CD8-positive, alpha-beta memory T cell (primary cell): ENCODE measurements at regions not wholly inside any gene's neighbourhood (a gene's known extent, or its start where the extent isn't known, plus 50 kb on each side); places are given as distances from the start of the nearest gene placed in this dataset.
"Not testable (repeated sequence)": the region's sequence is repeated elsewhere in the genome, so short reads cannot be mapped to it uniquely, and the experiment has no call there.

Experiments used
- CTCF ChIA-PET: fragments of 350-600 bp; sonication (Branson Sonifier 250); formaldehyde crosslinking; loops from one replicate; lab custom pipeline; 2021; ENCODE audit warnings: antibody characterized with exemption; lab: Charles Lee
- POLR2A ChIA-PET: fragments of 350-600 bp; sonication (Branson Sonifier 250); formaldehyde crosslinking; loops from one replicate; lab custom pipeline; 2021; ENCODE audit warnings: antibody characterized with exemption; lab: Charles Lee
- DNase-seq, 5 donors: peaks; one replicate each; pipeline versions ENCODE4 v3.0.0 to v3.0.0-alpha.2; 2020 to 2022; ENCODE audit warnings: mixed read lengths in 1 of 5
- H3K27ac ChIP-seq: one replicate; pipeline ENCODE4 v1.7.0; 2013; ENCODE audit warnings: low read depth, mild to moderate bottlenecking, low read length, moderate library complexity
- H3K27me3 ChIP-seq: 2 replicates; pipeline ENCODE4 v1.7.0; 2013; ENCODE audit warnings: low read length, mild to moderate bottlenecking; ENCODE audit not compliant: insufficient read depth, poor library complexity, severe bottlenecking
- H3K36me3 ChIP-seq: 2 replicates; pipeline ENCODE4 v1.7.0; 2013; ENCODE audit warnings: mild to moderate bottlenecking, low read length, moderate library complexity; ENCODE audit not compliant: insufficient read depth
- H3K4me1 ChIP-seq: 2 replicates; pipeline ENCODE4 v1.7.0; 2013; ENCODE audit warnings: mild to moderate bottlenecking, low read length, moderate library complexity; ENCODE audit not compliant: insufficient read depth
- H3K4me3 ChIP-seq: 2 replicates; pipeline ENCODE4 v1.7.0; 2013; ENCODE audit warnings: mild to moderate bottlenecking, low read length
- H3K9me3 ChIP-seq: 2 replicates; pipeline ENCODE4 v1.7.0; 2013; ENCODE audit warnings: mild to moderate bottlenecking, low read length
- H3K27ac Mint-ChIP-seq, 8 donors: one replicate each; pipeline ENCODE4 v1.8.0; 2020 to 2021; ENCODE audit warnings: mixed read lengths in 8 of 8, mild to moderate bottlenecking in 6 of 8, inconsistent platforms in 3 of 8, moderate library complexity in 3 of 8
- H3K27me3 Mint-ChIP-seq, 2 donors: one replicate each; pipeline ENCODE4 v1.8.0; 2020 to 2021; ENCODE audit warnings: mixed read lengths in 2 of 2, mild to moderate bottlenecking in 1 of 2, moderate library complexity in 1 of 2
- H3K36me3 Mint-ChIP-seq, 3 donors: one replicate each; pipeline ENCODE4 v1.8.0; 2020 to 2021; ENCODE audit warnings: mixed read lengths in 3 of 3, inconsistent platforms in 1 of 3, mild to moderate bottlenecking in 1 of 3
- H3K4me1 Mint-ChIP-seq, 3 donors: one replicate each; pipeline ENCODE4 v1.8.0; 2020 to 2021; ENCODE audit warnings: mixed read lengths in 3 of 3, inconsistent platforms in 1 of 3, mild to moderate bottlenecking in 1 of 3
- H3K4me3 Mint-ChIP-seq, 7 donors: one replicate each; pipeline ENCODE4 v1.8.0; 2020 to 2021; ENCODE audit warnings: mixed read lengths in 7 of 7, mild to moderate bottlenecking in 6 of 7, moderate library complexity in 4 of 7, inconsistent platforms in 2 of 7
- H3K9me3 Mint-ChIP-seq, 5 donors: one replicate each; pipeline ENCODE4 v1.8.0; 2020 to 2022; ENCODE audit warnings: mixed read lengths in 5 of 5, mild to moderate bottlenecking in 3 of 5, moderate library complexity in 2 of 5, inconsistent platforms in 1 of 5

DNA sequence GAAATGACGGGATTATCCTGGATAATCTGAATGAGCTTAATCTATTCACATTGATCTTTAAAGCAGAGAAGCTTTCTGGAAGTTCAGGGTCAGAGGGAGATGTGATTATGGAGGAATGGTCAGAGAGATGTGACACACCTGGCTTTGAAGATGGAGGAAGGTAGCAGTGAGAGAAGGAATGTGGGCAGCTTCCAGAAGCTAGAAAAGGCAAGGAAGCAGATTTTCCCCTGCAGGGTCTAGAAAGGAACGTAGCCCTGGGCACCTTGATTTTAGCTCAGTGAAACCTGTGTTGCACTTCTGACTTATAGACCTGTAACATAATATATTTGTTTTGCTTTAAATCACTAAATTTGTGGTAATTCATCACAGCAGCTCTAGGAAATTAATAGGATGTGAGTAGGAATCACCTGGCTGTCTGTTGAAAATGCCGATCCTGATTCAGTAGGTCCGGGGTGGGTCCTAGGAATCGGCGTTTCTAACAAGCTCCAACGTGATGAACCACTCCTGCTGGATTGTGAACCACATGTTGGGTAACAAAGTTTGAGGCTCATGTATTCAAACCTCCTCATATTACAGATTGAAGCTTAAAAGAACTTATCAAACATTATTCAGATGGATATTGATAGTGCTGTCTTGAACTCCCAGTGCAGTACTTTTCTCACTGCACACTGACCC is 157.0 kb downstream of the GJA1 start:
- Histone ChIP-seq H3K4me3 (no peak overlapping the region), H3K9me3 (no peaks in the 10 kb centered on the region), H3K27ac (no peak overlapping the region), H3K36me3 (no peaks in the 10 kb centered on the region), H3K4me1 (no peaks in the 10 kb centered on the region), H3K27me3 (no peaks in the 10 kb centered on the region)
- H3K4me3 Mint-ChIP-seq = no peak overlapping the region
- CTCF ChIA-PET = no interaction called here
- H3K27ac Mint-ChIP-seq = no peak overlapping the region
- no peaks in the 10 kb centered on the region for H3K4me1 Mint-ChIP-seq
- POLR2A ChIA-PET = no interaction called here
- no peaks in the 10 kb centered on the region for H3K27me3 Mint-ChIP-seq
- DNase-seq = no peak
- no peaks in the 10 kb centered on the region for H3K36me3 Mint-ChIP-seq
- H3K9me3 Mint-ChIP-seq = peaks cover 0 to 2% (median 0%) of the 10 kb centered on the region in 5 donors

DNA sequence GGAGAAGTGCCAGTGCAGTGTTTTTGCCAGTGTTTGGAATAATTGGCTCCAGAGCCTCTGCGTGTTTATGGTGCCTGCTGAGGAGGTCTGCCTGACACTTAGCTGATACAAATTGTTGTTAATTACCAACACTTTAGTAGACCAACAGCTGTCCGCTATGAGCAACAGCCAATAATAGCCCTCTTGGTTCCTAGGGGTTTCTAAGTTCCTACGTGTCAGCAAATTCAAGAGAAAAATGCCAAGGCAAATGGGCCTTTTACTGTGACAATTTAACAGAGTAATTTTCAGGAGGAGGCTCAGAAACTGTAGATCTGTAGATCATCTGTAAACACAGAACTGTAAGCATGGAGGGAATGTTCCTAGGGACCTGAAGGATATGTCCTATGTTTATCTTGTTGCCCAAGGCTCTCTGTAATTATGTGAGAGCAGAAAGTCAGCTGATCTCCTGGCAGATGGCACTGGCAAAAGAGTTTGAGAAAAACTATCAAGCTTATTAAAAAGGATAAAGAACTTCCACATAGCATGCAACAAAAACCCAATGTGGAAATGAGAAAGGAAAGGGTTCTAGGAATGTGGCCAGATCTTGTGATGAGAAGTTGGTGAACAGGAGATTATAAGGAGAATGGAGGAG is 157.7 kb downstream of the GJA1 start:
- peaks cover 0 to 2% (median 0%) of the 10 kb centered on the region in 5 donors for H3K9me3 Mint-ChIP-seq
- H3K27me3 Mint-ChIP-seq = no peaks in the 10 kb centered on the region
- POLR2A ChIA-PET = no interaction called here
- no peaks in the 10 kb centered on the region for H3K27me3 ChIP-seq
- no peaks in the 10 kb centered on the region for H3K4me1 ChIP-seq
- no peaks in the 10 kb centered on the region for H3K4me1 Mint-ChIP-seq
- no peak overlapping the region for H3K4me3 ChIP-seq
- no peak overlapping the region for H3K27ac Mint-ChIP-seq
- no peaks in the 10 kb centered on the region for H3K36me3 ChIP-seq
- H3K4me3 Mint-ChIP-seq = no peak overlapping the region
- no peak overlapping the region for H3K27ac ChIP-seq
- CTCF ChIA-PET = no interaction called here
- no peaks in the 10 kb centered on the region for H3K9me3 ChIP-seq
- DNase-seq = no peak
- H3K36me3 Mint-ChIP-seq = no peaks in the 10 kb centered on the region

DNA sequence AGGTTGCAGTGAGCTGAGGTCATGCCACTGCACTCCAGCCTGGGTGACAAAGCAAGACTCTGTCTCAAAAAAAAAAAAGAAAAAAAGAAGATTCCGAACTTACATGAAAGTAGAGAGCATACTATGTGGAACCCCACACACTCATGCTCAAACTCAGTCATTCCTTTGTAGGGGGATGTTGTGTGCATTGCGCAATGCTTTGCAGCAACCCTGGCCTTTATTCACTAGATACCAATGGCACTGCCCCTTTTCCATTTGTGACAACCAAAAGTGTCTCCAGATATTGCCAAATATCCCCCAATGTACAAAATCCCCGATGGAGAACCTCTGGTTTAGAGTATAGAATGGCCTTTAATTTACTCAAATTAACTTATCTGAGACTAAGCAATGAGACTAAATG is 158.6 kb downstream of the GJA1 start:
- POLR2A ChIA-PET = no interaction called here
- no peak overlapping the region for H3K4me3 ChIP-seq
- Mint-ChIP-seq H3K4me3 (no peak overlapping the region), H3K4me1 (no peaks in the 10 kb centered on the region), H3K27ac (no peak overlapping the region), H3K36me3 (no peaks in the 10 kb centered on the region), H3K9me3 (peaks cover 0 to 2% (median 0%) of the 10 kb centered on the region in 5 donors), H3K27me3 (no peaks in the 10 kb centered on the region)
- H3K36me3 ChIP-seq = no peaks in the 10 kb centered on the region
- no peak overlapping the region for H3K27ac ChIP-seq
- no peak for DNase-seq
- H3K9me3 ChIP-seq = no peaks in the 10 kb centered on the region
- no peaks in the 10 kb centered on the region for H3K4me1 ChIP-seq
- H3K27me3 ChIP-seq = no peaks in the 10 kb centered on the region
- CTCF ChIA-PET = no interaction called here

GRCh38 chr6:121595646-121596045 is 160.2 kb downstream of the GJA1 start:
- H3K4me3 Mint-ChIP-seq = no peak overlapping the region
- ChIA-PET POLR2A (no interaction called here), CTCF (no interaction called here)
- Histone ChIP-seq H3K27me3 (no peaks in the 10 kb centered on the region), H3K27ac (no peak overlapping the region), H3K9me3 (no peaks in the 10 kb centered on the region), H3K4me3 (no peak overlapping the region), H3K4me1 (no peaks in the 10 kb centered on the region), H3K36me3 (no peaks in the 10 kb centered on the region)
- H3K4me1 Mint-ChIP-seq = no peaks in the 10 kb centered on the region
- DNase-seq = no peak
- no peaks in the 10 kb centered on the region for H3K9me3 Mint-ChIP-seq
- H3K36me3 Mint-ChIP-seq = no peaks in the 10 kb centered on the region
- no peaks in the 10 kb centered on the region for H3K27me3 Mint-ChIP-seq
- no peak overlapping the region for H3K27ac Mint-ChIP-seq

GRCh38 chr6:121596441-121596840 is 161.0 kb downstream of the GJA1 start:
- ChIA-PET CTCF (no interaction called here), POLR2A (no interaction called here)
- Mint-ChIP-seq H3K36me3 (no peaks in the 10 kb centered on the region), H3K4me3 (no peak overlapping the region), H3K27ac (no peak overlapping the region), H3K27me3 (no peaks in the 10 kb centered on the region), H3K9me3 (no peaks in the 10 kb centered on the region), H3K4me1 (no peaks in the 10 kb centered on the region)
- H3K4me3 ChIP-seq = no peak overlapping the region
- DNase-seq = no peak
- no peaks in the 10 kb centered on the region for H3K9me3 ChIP-seq
- no peaks in the 10 kb centered on the region for H3K36me3 ChIP-seq
- no peaks in the 10 kb centered on the region for H3K27me3 ChIP-seq
- H3K27ac ChIP-seq = no peak overlapping the region
- no peaks in the 10 kb centered on the region for H3K4me1 ChIP-seq

GRCh38 chr6:121597654-121598053 is 162.2 kb downstream of the GJA1 start:
- H3K4me3 ChIP-seq = no peak overlapping the region
- H3K4me1 Mint-ChIP-seq = no peaks in the 10 kb centered on the region
- CTCF ChIA-PET = no interaction called here
- no peak overlapping the region for H3K4me3 Mint-ChIP-seq
- H3K9me3 ChIP-seq = no peaks in the 10 kb centered on the region
- no peak overlapping the region for H3K27ac Mint-ChIP-seq
- no peaks in the 10 kb centered on the region for H3K36me3 Mint-ChIP-seq
- no peak overlapping the region for H3K27ac ChIP-seq
- no peak for DNase-seq
- no peaks in the 10 kb centered on the region for H3K9me3 Mint-ChIP-seq
- no peaks in the 10 kb centered on the region for H3K36me3 ChIP-seq
- no peaks in the 10 kb centered on the region for H3K27me3 ChIP-seq
- no peaks in the 10 kb centered on the region for H3K27me3 Mint-ChIP-seq
- POLR2A ChIA-PET = no interaction called here
- H3K4me1 ChIP-seq = no peaks in the 10 kb centered on the region

DNA sequence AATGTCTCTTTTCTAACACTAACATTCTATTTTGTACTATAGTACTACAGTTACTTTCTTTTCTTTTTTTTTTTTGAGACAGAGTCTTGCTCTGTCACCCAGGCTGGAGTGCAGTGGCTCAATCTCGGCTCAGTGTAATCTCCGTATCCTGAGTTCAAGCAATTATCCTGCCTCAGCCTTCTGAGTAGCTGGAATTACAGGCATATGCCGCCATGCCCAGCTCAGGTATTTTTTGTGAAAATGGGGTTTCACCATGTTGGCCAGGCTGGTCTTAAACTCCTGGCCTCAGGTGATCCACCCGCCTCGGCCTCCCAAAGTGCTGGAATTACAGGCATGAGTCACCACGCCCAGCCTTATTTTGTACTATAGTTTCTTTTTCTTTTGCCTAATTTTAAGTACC is 163.9 kb downstream of the GJA1 start:
- CTCF ChIA-PET, H3K4me3 Mint-ChIP-seq, H3K4me1 ChIP-seq, DNase-seq, H3K27ac Mint-ChIP-seq, H3K4me1 Mint-ChIP-seq, H3K27me3 Mint-ChIP-seq, H3K36me3 ChIP-seq, H3K9me3 ChIP-seq, H3K9me3 Mint-ChIP-seq, H3K27me3 ChIP-seq, H3K36me3 Mint-ChIP-seq, POLR2A ChIA-PET, H3K4me3 ChIP-seq, H3K27ac ChIP-seq: not testable (repeated sequence)

- Mint-ChIP-seq H3K27me3 (no peaks in the 10 kb centered on the region), H3K4me3 (no peak overlapping the region)
Measured at GRCh38 chr6:121600389-121601168, 165.1 kb downstream of the GJA1 start.

More at GRCh38 chr6:121600389-121601168, 165.1 kb downstream of the GJA1 start:
- Mint-ChIP-seq H3K27ac (no peak overlapping the region), H3K9me3 (no peaks in the 10 kb centered on the region), H3K36me3 (no peaks in the 10 kb centered on the region), H3K4me1 (no peaks in the 10 kb centered on the region)
- no peak overlapping the region for H3K4me3 ChIP-seq
- ChIA-PET CTCF (no interaction called here), POLR2A (no interaction called here)
- H3K9me3 ChIP-seq = no peaks in the 10 kb centered on the region
- no peaks in the 10 kb centered on the region for H3K27me3 ChIP-seq
- DNase-seq = no peak
- H3K36me3 ChIP-seq = no peaks in the 10 kb centered on the region
- H3K27ac ChIP-seq = no peak overlapping the region
- no peaks in the 10 kb centered on the region for H3K4me1 ChIP-seq
